Activated T-cell treated with anti-CD3 and anti-CD28 coated beads, Interleukin-2, amount 50 U/mL, for 1 hour (primary cell): ENCODE measurements at regions not wholly inside any gene's neighbourhood (a gene's known extent, or its start where the extent isn't known, plus 50 kb on each side); places are given as distances from the start of the nearest gene placed in this dataset.

Experiments used
- DNase-seq: peaks from one replicate; pipeline ENCODE4 v3.0.0-alpha.2; 2020

- DNase-seq, result no peak
These were observed 191.3 kb upstream of the CRY1 start for GRCh38 chr12:107284692-107285091.

GRCh38 chr12:107287436-107288413, 194.4 kb upstream of the CRY1 start:
- DNase-seq, result no peak

- DNase-seq, result no peak
These were observed 195.2 kb upstream of the CRY1 start for GRCh38 chr12:107288414-107289127.

GRCh38 chr12:107291018-107291417, 197.7 kb upstream of the CRY1 start:
- no peak for DNase-seq

GRCh38 chr12:107296681-107297089, 203.3 kb upstream of the CRY1 start:
- no peak for DNase-seq

- no peak for DNase-seq
These were observed 209.4 kb upstream of the CRY1 start for GRCh38 chr12:107302649-107303341.

GRCh38 chr12:107304588-107305532, 211.5 kb upstream of the CRY1 start:
- no peak for DNase-seq

GRCh38 chr12:107306141-107306659, 212.9 kb upstream of the CRY1 start:
- no peak for DNase-seq

- no peak for DNase-seq
These were observed 215.0 kb upstream of the CRY1 start for GRCh38 chr12:107308310-107308709.

GRCh38 chr12:107309020-107309419, 215.7 kb upstream of the CRY1 start:
- no peak for DNase-seq

GRCh38 chr12:107310621-107311020, 217.3 kb upstream of the CRY1 start:
- no peak for DNase-seq

GRCh38 chr12:107311682-107312081, 218.3 kb upstream of the CRY1 start:
- no peak for DNase-seq

GRCh38 chr12:107317751-107318555, 224.6 kb upstream of the CRY1 start:
- DNase-seq, result peak; percentile 83

GRCh38 chr12:107318556-107318805, 225.1 kb upstream of the CRY1 start:
- DNase-seq, result no peak

GRCh38 chr12:107318806-107319532, 225.6 kb upstream of the CRY1 start:
- DNase-seq, result peak; percentile 52

GRCh38 chr12:107319533-107320032, 226.2 kb upstream of the CRY1 start:
- peak; percentile 56 for DNase-seq

- peak; percentile 85 for DNase-seq
These were observed 226.9 kb upstream of the CRY1 start for GRCh38 chr12:107320033-107320928.

- DNase-seq, result peak; percentile 81
These were observed 227.7 kb upstream of the CRY1 start for GRCh38 chr12:107320929-107321631.

- DNase-seq, result peak; percentile 42
These were observed 228.7 kb upstream of the CRY1 start for GRCh38 chr12:107322063-107322462.
